HepG2 (cell line): ENCODE measurements at regions not wholly inside any gene's neighbourhood (a gene's known extent, or its start where the extent isn't known, plus 50 kb on each side); places are given as distances from the start of the nearest gene placed in this dataset.

ENCODE experiments used
- ARNT2 ChIP-seq: sonication (generic); formaldehyde crosslinking; IDR thresholded peaks from 2 replicates; pipeline ENCODE4 v1.8.0; 2022; ENCODE audit warnings: mild to moderate bottlenecking, low read depth, missing genetic modification reagents, moderate library complexity
- ATF7-NPFF ChIP-seq: sonication (generic); formaldehyde crosslinking; IDR thresholded peaks from 2 replicates; pipeline ENCODE4 v1.8.1; 2023; ENCODE audit warnings: mild to moderate bottlenecking, low read depth, missing genetic modification reagents, moderate library complexity
- PCBP1 ChIP-seq: fragments of 200-400 bp; formaldehyde crosslinking; IDR thresholded peaks from 2 replicates; pipeline ENCODE4 v1.6.1; 2017; ENCODE audit warnings: mild to moderate bottlenecking, low read depth, low read length, borderline replicate concordance
- PHF8 ChIP-seq: sonication (generic); formaldehyde crosslinking; IDR thresholded peaks from 2 replicates; pipeline ENCODE4 v1.5.0; 2020; ENCODE audit warnings: missing genetic modification reagents
- SALL2 ChIP-seq: sonication (generic); formaldehyde crosslinking; IDR thresholded peaks from 2 replicates; pipeline ENCODE4 v1.8.1; 2023; ENCODE audit warnings: mild to moderate bottlenecking, missing genetic modification reagents, inconsistent platforms
- SIN3B ChIP-seq: fragments of 150-350 bp; IDR thresholded peaks from 2 replicates; pipeline ENCODE4 v1.6.1; 2014; ENCODE audit warnings: low read length
- SRSF1 ChIP-seq: fragments of 200-400 bp; formaldehyde crosslinking; optimal IDR thresholded peaks from 2 replicates; pipeline ENCODE3; 2017; ENCODE audit warnings: mild to moderate bottlenecking, low read depth, low read length, moderate library complexity
- STAG1 ChIP-seq: sonication (generic); formaldehyde crosslinking; IDR thresholded peaks from 2 replicates; pipeline ENCODE4 v1.4.0; 2020; ENCODE audit warnings: missing genetic modification reagents
- TARDBP ChIP-seq: sonication (generic); formaldehyde crosslinking; IDR thresholded peaks from 2 replicates; pipeline ENCODE4 v1.8.0; 2022; ENCODE audit warnings: mild to moderate bottlenecking, missing genetic modification reagents
- ZBTB42 ChIP-seq: sonication (generic); formaldehyde crosslinking; IDR thresholded peaks from 2 replicates; pipeline ENCODE4 v1.5.0; 2020; ENCODE audit warnings: mild to moderate bottlenecking, missing genetic modification reagents
- ZFP1 ChIP-seq: IDR thresholded peaks from 2 replicates; pipeline ENCODE4 v1.6.1; 2016
- ZNF567 ChIP-seq: sonication (generic); formaldehyde crosslinking; IDR thresholded peaks from 2 replicates; pipeline ENCODE4 v1.8.1; 2023; ENCODE audit warnings: mild to moderate bottlenecking, missing genetic modification reagents, borderline replicate concordance
- ZNF766 ChIP-seq: sonication (generic); formaldehyde crosslinking; IDR thresholded peaks from 2 replicates; pipeline ENCODE4 v1.5.0; 2020; ENCODE audit warnings: missing genetic modification reagents, borderline replicate concordance
- TF ChIP-seq, protein P1 (sequence below): sonication (generic); formaldehyde crosslinking; IDR thresholded peaks from 2 replicates; pipeline ENCODE4 v1.4.0; 2020; ENCODE audit warnings: missing genetic modification reagents, borderline replicate concordance
- TF ChIP-seq, protein P2 (sequence below): sonication (generic); formaldehyde crosslinking; IDR thresholded peaks from 2 replicates; pipeline ENCODE4 v1.4.0; 2020; ENCODE audit warnings: mild to moderate bottlenecking, missing genetic modification reagents
- TF ChIP-seq, protein P3 (sequence below): sonication (generic); formaldehyde crosslinking; IDR thresholded peaks from 2 replicates; pipeline ENCODE4 v1.4.0; 2020; ENCODE audit warnings: mild to moderate bottlenecking, missing genetic modification reagents

DNA sequence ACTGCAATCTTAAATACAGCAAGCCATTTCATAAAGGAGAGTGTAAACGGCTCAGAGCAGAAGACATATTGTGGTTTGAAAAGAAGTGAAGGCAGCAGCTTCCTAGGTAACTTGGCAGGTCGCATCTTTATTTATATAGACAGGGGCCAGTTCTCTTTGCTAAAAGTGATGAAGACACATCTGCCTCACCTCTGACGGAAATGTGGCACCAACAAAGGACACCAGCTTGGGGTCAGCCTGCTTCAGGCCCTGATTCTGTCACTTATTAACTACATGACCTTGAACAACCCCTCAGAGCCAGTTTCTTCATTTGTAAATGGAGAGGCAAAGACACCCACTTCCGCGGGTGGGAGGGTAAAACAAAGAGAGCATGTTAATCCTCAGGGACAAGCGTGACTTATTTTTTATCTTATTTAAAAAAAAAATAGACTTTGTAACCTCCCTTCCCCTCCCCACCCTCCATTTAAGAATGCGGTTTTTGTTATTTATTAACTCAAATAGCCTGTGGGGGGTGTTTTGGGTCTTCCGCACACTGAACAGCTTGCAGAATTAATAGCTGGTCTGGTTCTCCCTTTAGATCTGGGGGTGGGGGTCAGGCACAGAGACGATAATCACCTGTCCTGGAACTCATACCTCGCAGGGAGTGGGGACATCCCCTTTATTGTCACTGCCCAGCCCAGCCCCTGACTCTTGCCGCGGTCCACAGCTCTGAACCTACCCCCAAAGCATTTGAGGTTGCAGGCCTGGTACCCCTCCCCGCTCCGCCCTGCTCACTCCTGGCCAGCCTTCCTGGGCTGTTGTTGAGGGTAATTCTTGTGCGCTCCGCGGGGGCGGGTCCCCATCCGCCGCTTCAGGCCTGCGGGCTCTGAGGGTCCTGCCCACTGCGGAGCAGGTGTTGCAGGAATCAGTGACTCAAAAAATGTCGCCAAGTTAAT lies 64.2 kb upstream of the TMEM17 start (continued):
- TF ChIP-seq, protein P1, sequence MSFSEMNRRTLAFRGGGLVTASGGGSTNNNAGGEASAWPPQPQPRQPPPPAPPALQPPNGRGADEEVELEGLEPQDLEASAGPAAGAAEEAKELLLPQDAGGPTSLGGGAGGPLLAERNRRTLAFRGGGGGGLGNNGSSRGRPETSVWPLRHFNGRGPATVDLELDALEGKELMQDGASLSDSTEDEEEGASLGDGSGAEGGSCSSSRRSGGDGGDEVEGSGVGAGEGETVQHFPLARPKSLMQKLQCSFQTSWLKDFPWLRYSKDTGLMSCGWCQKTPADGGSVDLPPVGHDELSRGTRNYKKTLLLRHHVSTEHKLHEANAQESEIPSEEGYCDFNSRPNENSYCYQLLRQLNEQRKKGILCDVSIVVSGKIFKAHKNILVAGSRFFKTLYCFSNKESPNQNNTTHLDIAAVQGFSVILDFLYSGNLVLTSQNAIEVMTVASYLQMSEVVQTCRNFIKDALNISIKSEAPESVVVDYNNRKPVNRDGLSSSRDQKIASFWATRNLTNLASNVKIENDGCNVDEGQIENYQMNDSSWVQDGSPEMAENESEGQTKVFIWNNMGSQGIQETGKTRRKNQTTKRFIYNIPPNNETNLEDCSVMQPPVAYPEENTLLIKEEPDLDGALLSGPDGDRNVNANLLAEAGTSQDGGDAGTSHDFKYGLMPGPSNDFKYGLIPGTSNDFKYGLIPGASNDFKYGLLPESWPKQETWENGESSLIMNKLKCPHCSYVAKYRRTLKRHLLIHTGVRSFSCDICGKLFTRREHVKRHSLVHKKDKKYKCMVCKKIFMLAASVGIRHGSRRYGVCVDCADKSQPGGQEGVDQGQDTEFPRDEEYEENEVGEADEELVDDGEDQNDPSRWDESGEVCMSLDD (CRISPR knock-in tag): peak; percentile 70; the same call in 1 of the 2 replicates
- TF ChIP-seq TARDBP (CRISPR knock-in tag): no peak; the same call in 1 of the 2 replicates
- TF ChIP-seq PCBP1: peak; percentile 66; the same call in 1 of the 2 replicates
- peak; percentile 47 for TF ChIP-seq SRSF1
- peak; percentile 84 for TF ChIP-seq ZBTB42 (CRISPR knock-in tag)
- peak; percentile 50 for TF ChIP-seq STAG1 (CRISPR knock-in tag)
- peak; percentile 68; the same call in 1 of the 2 replicates for TF ChIP-seq ARNT2 (CRISPR knock-in tag)
- no peak for TF ChIP-seq ZNF766
- TF ChIP-seq ZFP1 (CRISPR knock-in tag): peak; percentile 31; the same call in 1 of the 2 replicates
- TF ChIP-seq SALL2 (CRISPR knock-in tag): peak; percentile 70
- TF ChIP-seq ZNF567 (CRISPR knock-in tag): no peak; the same call in 1 of the 2 replicates
- TF ChIP-seq SIN3B: 0 out of 2 replicates have a peak, but pooled peaks have one; percentile 53
- TF ChIP-seq, protein P2, sequence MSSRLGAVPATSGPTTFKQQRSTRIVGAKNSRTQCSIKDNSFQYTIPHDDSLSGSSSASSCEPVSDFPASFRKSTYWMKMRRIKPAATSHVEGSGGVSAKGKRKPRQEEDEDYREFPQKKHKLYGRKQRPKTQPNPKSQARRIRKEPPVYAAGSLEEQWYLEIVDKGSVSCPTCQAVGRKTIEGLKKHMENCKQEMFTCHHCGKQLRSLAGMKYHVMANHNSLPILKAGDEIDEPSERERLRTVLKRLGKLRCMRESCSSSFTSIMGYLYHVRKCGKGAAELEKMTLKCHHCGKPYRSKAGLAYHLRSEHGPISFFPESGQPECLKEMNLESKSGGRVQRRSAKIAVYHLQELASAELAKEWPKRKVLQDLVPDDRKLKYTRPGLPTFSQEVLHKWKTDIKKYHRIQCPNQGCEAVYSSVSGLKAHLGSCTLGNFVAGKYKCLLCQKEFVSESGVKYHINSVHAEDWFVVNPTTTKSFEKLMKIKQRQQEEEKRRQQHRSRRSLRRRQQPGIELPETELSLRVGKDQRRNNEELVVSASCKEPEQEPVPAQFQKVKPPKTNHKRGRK (CRISPR knock-in tag): no peak
- TF ChIP-seq ATF7-NPFF: 0 out of 2 replicates have a peak, but pooled peaks have one; percentile 33
- TF ChIP-seq PHF8 (CRISPR knock-in tag): 0 out of 2 replicates have a peak, but pooled peaks have one; percentile 25
- TF ChIP-seq, protein P3, sequence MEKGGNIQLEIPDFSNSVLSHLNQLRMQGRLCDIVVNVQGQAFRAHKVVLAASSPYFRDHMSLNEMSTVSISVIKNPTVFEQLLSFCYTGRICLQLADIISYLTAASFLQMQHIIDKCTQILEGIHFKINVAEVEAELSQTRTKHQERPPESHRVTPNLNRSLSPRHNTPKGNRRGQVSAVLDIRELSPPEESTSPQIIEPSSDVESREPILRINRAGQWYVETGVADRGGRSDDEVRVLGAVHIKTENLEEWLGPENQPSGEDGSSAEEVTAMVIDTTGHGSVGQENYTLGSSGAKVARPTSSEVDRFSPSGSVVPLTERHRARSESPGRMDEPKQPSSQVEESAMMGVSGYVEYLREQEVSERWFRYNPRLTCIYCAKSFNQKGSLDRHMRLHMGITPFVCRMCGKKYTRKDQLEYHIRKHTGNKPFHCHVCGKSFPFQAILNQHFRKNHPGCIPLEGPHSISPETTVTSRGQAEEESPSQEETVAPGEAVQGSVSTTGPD (CRISPR knock-in tag): no peak
